Stimulated activated naive CD8-positive, alpha-beta T cell treated with anti-CD3 and anti-CD28 coated beads, Interleukin-15, amount 100 ng/mL, for 72 hours (primary cell): ENCODE measurements at regions not wholly inside any gene's neighbourhood (a gene's known extent, or its start where the extent isn't known, plus 50 kb on each side); places are given as distances from the start of the nearest gene placed in this dataset.

ENCODE experiments used
- ATAC-seq: fragments of 150-1000 bp; cut with Tn5 transposase; 2 replicates; pipeline ENCODE4 v1.10.0; 2021; ENCODE audit warnings: mild to moderate bottlenecking, moderate library complexity
- DNase-seq, 2 donors: peaks; one replicate each; pipeline ENCODE4 v3.0.0; 2021 to 2022
- H3K27ac Mint-ChIP-seq, 2 donors: one replicate each; pipeline ENCODE4 v1.8.0; 2022; ENCODE audit warnings: mild to moderate bottlenecking in 2 of 2, mixed read lengths in 2 of 2, moderate library complexity in 2 of 2
- H3K27me3 Mint-ChIP-seq: one replicate; pipeline ENCODE4 v1.8.0; 2022; ENCODE audit warnings: mixed read lengths
- H3K4me1 Mint-ChIP-seq: one replicate; pipeline ENCODE4 v1.8.0; 2022; ENCODE audit warnings: mild to moderate bottlenecking, mixed read lengths
- H3K4me3 Mint-ChIP-seq, 2 donors: one replicate each; pipeline ENCODE4 v1.8.0; 2022; ENCODE audit warnings: mild to moderate bottlenecking in 2 of 2, mixed read lengths in 2 of 2, moderate library complexity in 1 of 2
- H3K9me3 Mint-ChIP-seq, 2 donors: one replicate each; pipeline ENCODE4 v1.8.0; 2022; ENCODE audit warnings: mixed read lengths in 2 of 2

DNA sequence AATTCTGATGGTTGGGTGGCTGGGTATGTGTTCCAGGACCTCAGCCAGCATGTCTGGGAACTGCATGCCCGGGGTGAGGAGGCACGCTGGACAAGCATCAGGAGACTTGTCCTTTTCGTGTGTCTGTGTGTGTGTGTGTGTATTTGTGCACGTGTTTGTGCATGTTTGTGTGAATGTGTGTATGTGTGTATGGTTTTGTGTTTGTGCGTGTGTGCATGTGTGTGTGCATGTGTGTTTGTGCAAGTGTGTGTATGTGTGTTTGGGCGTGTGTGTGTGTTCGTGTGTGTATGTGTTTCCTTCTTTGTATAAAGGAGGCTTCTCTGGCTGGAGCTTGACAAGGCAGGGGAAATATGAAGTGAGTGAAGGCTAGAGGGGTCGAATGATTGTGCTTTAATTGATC is 491.5 kb downstream of the IRX1 start:
- Mint-ChIP-seq H3K27ac (no peak overlapping the region), H3K27me3 (no peaks in the 10 kb centered on the region), H3K4me3 (no peak overlapping the region), H3K4me1 (no peaks in the 10 kb centered on the region), H3K9me3 (no peaks in the 10 kb centered on the region)
- no peak for DNase-seq
- no peak for ATAC-seq

DNA sequence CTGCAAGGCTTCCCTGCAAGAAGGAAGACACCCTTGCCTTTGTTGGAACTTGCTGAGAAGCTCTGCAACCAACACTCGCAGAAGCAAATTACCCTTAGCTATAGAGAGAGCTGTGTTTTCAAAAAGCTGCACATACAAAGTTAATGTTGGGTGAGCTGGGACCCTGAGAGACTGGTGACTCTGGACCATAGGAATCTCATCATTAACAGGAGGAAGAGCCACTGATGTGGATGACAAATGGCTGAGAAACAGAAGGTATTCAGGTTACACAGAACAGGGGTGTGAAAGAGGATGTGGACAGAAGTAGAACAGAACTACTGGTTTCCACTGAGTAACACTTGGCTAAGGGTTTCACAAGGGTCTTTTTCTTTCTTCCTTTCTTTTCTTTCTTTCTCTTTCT is 493.5 kb downstream of the IRX1 start:
- ATAC-seq (no peak), DNase-seq (no peak)
- Mint-ChIP-seq H3K9me3 (peaks cover 0 to 4% of the 10 kb centered on the region in 2 donors), H3K27me3 (no peaks in the 10 kb centered on the region), H3K4me3 (no peak overlapping the region), H3K27ac (peak overlapping the region in 1 of 2 donors; percentile 66), H3K4me1 (no peaks in the 10 kb centered on the region)

- peaks cover 5 to 18% of the 10 kb centered on the region in 2 donors for H3K9me3 Mint-ChIP-seq
- DNase-seq (no peak), ATAC-seq (no peak)
- H3K4me1 Mint-ChIP-seq = no peaks in the 10 kb centered on the region
- no peak overlapping the region for H3K4me3 Mint-ChIP-seq
- no peaks in the 10 kb centered on the region for H3K27me3 Mint-ChIP-seq
- H3K27ac Mint-ChIP-seq = no peak overlapping the region
Measured at GRCh38 chr5:4093236-4093635, 497.6 kb downstream of the IRX1 start.

DNA sequence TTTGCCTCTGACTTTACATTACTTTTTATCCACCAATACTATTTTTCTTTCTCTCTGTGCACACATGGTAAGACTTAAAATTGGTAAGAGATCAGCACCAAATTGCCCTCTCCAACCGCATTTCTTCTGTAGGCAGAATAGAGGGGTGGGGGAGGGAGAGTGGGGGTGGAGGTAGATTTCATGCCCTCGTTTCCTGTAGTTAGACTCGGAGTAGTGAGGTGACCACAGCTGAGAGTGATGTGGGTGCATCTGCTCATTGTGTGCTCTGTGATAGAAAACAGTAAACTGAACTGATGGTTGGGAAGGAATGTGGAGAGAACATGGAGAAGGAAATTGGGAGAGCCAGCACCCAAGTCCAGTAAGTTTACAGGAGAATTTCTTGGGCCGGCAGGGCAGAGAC is 498.3 kb downstream of the IRX1 start:
- peaks cover 5 to 18% of the 10 kb centered on the region in 2 donors for H3K9me3 Mint-ChIP-seq
- no peaks in the 10 kb centered on the region for H3K4me1 Mint-ChIP-seq
- no peaks in the 10 kb centered on the region for H3K27me3 Mint-ChIP-seq
- DNase-seq (no peak), ATAC-seq (no peak)
- no peak overlapping the region for H3K4me3 Mint-ChIP-seq
- no peak overlapping the region for H3K27ac Mint-ChIP-seq

DNA sequence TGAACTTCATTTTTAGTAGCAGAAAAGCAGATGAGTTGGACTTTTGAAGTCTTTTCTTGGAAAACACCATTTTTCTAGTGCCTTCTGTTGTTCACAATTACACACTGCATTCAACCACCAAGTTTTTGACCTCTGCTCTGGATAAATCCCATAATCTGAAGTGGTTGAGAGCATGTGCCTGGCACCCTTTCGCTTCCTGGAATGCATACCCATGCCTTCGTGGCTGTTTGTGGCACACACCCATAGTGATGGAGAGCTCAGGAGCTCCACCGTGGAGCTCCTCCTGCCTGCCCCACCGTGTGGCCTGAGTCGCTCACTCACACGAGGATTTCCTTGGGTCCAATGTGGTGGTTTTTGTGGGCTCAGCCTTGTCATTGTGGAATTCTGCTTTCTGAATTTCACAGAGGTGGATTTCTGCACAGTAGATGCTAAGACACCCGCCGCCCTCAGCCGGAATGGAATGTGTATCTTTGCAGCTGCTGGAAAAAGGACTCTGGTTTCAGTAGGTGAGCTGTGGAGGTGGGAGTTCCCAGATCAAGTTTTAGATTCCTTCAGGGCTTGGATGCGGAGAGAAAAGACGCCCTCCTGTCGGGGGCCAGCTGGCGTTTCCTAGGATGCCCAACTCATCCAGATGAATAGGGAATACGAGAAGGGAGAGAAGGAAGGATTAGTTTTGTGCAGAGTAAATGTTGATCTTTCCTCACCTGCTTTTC is 500.4 kb downstream of the IRX1 start:
- Mint-ChIP-seq H3K9me3 (peaks cover 5 to 18% of the 10 kb centered on the region in 2 donors), H3K27me3 (no peaks in the 10 kb centered on the region), H3K4me3 (no peak overlapping the region), H3K4me1 (no peaks in the 10 kb centered on the region), H3K27ac (no peak overlapping the region)
- ATAC-seq (no peak), DNase-seq (no peak)

- ATAC-seq (no peak), DNase-seq (no peak)
- H3K27ac Mint-ChIP-seq = no peak overlapping the region
- H3K4me1 Mint-ChIP-seq = no peaks in the 10 kb centered on the region
- H3K9me3 Mint-ChIP-seq = peaks cover 5 to 18% of the 10 kb centered on the region in 2 donors
- no peaks in the 10 kb centered on the region for H3K27me3 Mint-ChIP-seq
- no peak overlapping the region for H3K4me3 Mint-ChIP-seq
Measured at GRCh38 chr5:4097199-4097598, 501.6 kb downstream of the IRX1 start.

DNA sequence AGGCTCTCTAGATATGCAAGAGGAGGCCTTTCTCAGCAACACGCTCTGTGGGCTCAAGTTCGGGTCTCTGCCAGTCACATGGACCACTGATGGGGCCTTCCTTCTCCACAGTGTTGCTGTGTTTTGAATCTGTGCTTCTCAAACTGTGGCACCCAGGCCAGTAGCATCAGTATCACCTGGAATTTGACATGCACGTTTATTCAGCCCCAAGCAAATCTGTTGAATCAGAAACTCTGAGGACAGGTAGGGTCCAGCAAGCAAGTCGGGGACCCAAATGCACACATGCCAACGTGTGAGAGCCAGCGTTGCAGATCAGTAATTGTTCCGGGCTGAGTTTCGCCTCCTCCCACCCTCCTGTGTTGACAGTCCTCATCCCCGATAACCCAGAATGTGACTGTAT is 502.6 kb downstream of the IRX1 start:
- no peak overlapping the region for H3K27ac Mint-ChIP-seq
- H3K9me3 Mint-ChIP-seq = peaks cover 5 to 18% of the 10 kb centered on the region in 2 donors
- H3K27me3 Mint-ChIP-seq = no peaks in the 10 kb centered on the region
- DNase-seq (no peak), ATAC-seq (no peak)
- no peaks in the 10 kb centered on the region for H3K4me1 Mint-ChIP-seq
- H3K4me3 Mint-ChIP-seq = no peak overlapping the region

GRCh38 chr5:4099386-4099785 is 503.8 kb downstream of the IRX1 start:
- DNase-seq (no peak), ATAC-seq (no peak)
- no peak overlapping the region for H3K4me3 Mint-ChIP-seq
- peaks cover 0 to 16% of the 10 kb centered on the region in 2 donors for H3K9me3 Mint-ChIP-seq
- H3K27me3 Mint-ChIP-seq = no peaks in the 10 kb centered on the region
- no peaks in the 10 kb centered on the region for H3K4me1 Mint-ChIP-seq
- no peak overlapping the region for H3K27ac Mint-ChIP-seq

GRCh38 chr5:4100739-4101138 is 505.1 kb downstream of the IRX1 start:
- no peak overlapping the region for H3K4me3 Mint-ChIP-seq
- H3K4me1 Mint-ChIP-seq = no peaks in the 10 kb centered on the region
- no peaks in the 10 kb centered on the region for H3K27me3 Mint-ChIP-seq
- no peak for ATAC-seq
- no peak for DNase-seq
- no peak overlapping the region for H3K27ac Mint-ChIP-seq
- peaks cover 0 to 3% of the 10 kb centered on the region in 2 donors for H3K9me3 Mint-ChIP-seq

DNA sequence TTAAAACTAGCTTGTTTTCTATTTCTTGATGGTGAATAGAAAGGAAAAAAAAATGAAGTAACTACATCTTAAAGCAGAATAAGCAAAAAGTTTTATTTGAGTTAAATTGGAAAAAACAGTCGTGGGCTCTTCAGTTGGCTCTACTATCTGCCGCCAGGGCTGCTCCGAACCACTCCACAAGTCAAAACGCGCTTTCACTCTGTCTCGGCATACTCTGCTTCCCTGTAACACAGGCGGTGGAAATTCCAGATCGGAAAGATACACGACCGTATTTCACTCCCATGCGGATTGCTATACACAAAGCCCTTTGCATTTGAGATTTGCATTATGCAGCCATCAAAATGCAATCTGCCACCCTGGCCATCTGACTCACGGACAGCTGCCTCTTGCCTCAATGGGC is 505.6 kb downstream of the IRX1 start:
- no peaks in the 10 kb centered on the region for H3K27me3 Mint-ChIP-seq
- no peaks in the 10 kb centered on the region for H3K4me1 Mint-ChIP-seq
- no peaks in the 10 kb centered on the region for H3K9me3 Mint-ChIP-seq
- no peak overlapping the region for H3K4me3 Mint-ChIP-seq
- no peak overlapping the region for H3K27ac Mint-ChIP-seq
- ATAC-seq (no peak), DNase-seq (no peak)

DNA sequence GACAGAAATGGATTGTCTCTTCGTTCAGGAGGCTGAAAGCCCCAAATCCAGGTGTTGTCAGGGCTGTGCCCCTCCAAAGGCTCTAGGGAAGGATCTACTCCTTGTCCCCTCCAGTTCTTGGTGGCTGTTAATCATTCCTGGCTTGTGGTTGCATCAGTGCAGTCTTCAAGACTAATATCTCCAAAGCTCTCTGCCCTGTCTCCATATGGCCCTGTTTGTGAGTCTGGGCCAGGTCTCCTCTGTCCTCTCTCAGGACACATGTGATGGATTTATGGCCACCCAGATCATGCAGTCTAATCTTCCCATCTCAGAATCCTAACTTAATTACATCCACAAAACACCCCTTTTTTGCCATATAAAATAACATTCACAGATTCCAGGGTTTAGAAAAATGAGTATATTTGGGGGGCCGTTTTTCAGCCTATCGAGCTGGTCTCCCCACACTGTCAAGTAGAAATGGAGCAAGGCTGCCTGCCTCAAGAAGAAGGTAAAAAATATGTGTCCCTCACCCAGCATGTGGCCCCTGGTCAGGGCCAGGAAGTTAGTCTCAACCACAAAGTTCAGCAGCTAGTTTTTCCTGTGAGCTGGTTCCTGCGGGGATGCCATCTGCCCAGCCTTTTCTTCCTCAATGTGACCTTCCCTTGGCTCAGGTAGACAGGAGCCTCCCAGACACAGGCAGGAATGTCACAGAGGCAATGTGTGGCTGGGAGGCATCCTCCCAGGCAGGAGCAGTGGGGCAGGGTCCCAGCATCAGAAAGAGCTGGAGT is 509.4 kb downstream of the IRX1 start:
- H3K4me3 Mint-ChIP-seq = no peak overlapping the region
- ATAC-seq (no peak), DNase-seq (no peak)
- H3K27me3 Mint-ChIP-seq = no peaks in the 10 kb centered on the region
- no peak overlapping the region for H3K27ac Mint-ChIP-seq
- H3K9me3 Mint-ChIP-seq = no peaks in the 10 kb centered on the region
- no peaks in the 10 kb centered on the region for H3K4me1 Mint-ChIP-seq

GRCh38 chr5:4108690-4109089 is 513.1 kb downstream of the IRX1 start:
- H3K27me3 Mint-ChIP-seq = no peaks in the 10 kb centered on the region

DNA sequence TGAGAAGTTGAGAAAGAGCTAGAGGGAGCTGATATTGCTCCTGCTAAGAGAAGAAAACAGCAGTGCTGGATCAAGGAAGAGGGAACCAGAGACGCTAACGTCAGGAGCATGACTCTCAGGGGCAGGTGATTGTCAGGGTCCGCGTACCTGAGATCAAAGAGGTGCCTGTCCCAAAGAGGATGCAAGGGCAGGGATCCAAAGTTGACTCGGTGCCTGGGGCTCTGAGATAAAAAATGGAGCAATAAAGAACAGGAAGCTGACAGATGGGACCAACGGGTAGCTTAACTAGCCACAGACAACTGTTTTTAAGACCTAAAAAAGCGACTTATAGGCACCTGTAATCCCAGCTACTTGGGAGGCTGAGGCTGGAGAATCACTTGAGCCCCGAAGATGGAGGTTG is 517.8 kb downstream of the IRX1 start:
- Mint-ChIP-seq H3K27ac (no peak overlapping the region), H3K4me1 (no peaks in the 10 kb centered on the region), H3K9me3 (peaks cover 0 to 6% of the 10 kb centered on the region in 2 donors), H3K4me3 (no peak overlapping the region), H3K27me3 (no peaks in the 10 kb centered on the region)
- no peak for DNase-seq
- ATAC-seq = no peak

More at GRCh38 chr5:4108690-4109089, 513.1 kb downstream of the IRX1 start:
- no peak overlapping the region for H3K27ac Mint-ChIP-seq
- ATAC-seq (peak; percentile 7), DNase-seq (no peak)
- H3K4me3 Mint-ChIP-seq = no peak overlapping the region
- no peaks in the 10 kb centered on the region for H3K9me3 Mint-ChIP-seq
- no peaks in the 10 kb centered on the region for H3K4me1 Mint-ChIP-seq

GRCh38 chr5:4113905-4114304 is 518.3 kb downstream of the IRX1 start:
- Mint-ChIP-seq H3K27me3 (no peaks in the 10 kb centered on the region), H3K9me3 (peaks cover 0 to 7% of the 10 kb centered on the region in 2 donors), H3K27ac (no peak overlapping the region), H3K4me1 (no peaks in the 10 kb centered on the region), H3K4me3 (no peak overlapping the region)
- ATAC-seq = no peak
- DNase-seq = no peak

GRCh38 chr5:4114452-4114851 is 518.8 kb downstream of the IRX1 start:
- H3K4me3 Mint-ChIP-seq = no peak overlapping the region
- H3K9me3 Mint-ChIP-seq = peaks cover 0 to 13% of the 10 kb centered on the region in 2 donors
- H3K27me3 Mint-ChIP-seq = no peaks in the 10 kb centered on the region
- H3K4me1 Mint-ChIP-seq = no peaks in the 10 kb centered on the region
- no peak overlapping the region for H3K27ac Mint-ChIP-seq
- DNase-seq (no peak), ATAC-seq (no peak)

DNA sequence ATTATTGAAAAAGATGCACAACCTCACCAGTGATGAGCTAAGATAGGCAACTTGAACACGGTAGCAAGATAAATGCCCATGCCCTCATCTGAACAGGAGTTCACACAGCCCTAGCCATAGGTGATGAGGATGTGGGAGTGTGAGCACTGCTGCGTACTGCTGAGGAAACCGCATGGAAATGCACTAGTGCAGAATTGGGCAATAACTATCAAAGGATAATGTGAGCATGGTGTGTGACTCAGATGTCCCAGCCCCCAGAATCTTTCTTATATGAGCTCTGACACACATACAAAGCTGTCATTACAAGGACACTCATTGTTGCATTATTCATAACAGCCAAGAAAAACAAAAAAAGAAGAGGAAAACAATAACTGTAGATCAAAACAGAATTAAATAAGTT is 521.2 kb downstream of the IRX1 start:
- no peak for ATAC-seq
- no peak for DNase-seq
- H3K4me3 Mint-ChIP-seq = no peak overlapping the region
- H3K27me3 Mint-ChIP-seq = no peaks in the 10 kb centered on the region
- H3K4me1 Mint-ChIP-seq = no peaks in the 10 kb centered on the region
- H3K9me3 Mint-ChIP-seq = peaks cover 0 to 30% of the 10 kb centered on the region in 2 donors
- no peak overlapping the region for H3K27ac Mint-ChIP-seq
